KMS-11 (cell line): ENCODE measurements at regions not wholly inside any gene's neighbourhood (a gene's known extent, or its start where the extent isn't known, plus 50 kb on each side); places are given as distances from the start of the nearest gene placed in this dataset.

Source experiments
- H2AFZ ChIP-seq: fragments of 200-600 bp; sonication (generic); 2 replicates; pipeline ENCODE4 v1.6.1; 2016; ENCODE audit warnings: antibody characterized with exemption, mixed run types, low read depth
- H3K27ac ChIP-seq: fragments of 200-600 bp; sonication (generic); 2 replicates; pipeline ENCODE4 v1.6.1; 2016; ENCODE audit warnings: mild to moderate bottlenecking, mixed run types
- H3K27me3 ChIP-seq: fragments of 200-600 bp; sonication (generic); 2 replicates; pipeline ENCODE4 v1.6.1; 2017; ENCODE audit warnings: mild to moderate bottlenecking, low read depth, mixed run types, moderate library complexity; ENCODE audit not compliant: insufficient read depth
- H3K36me3 ChIP-seq: fragments of 200-600 bp; sonication (generic); 2 replicates; pipeline ENCODE4 v1.6.1; 2017; ENCODE audit warnings: mild to moderate bottlenecking, mixed run types; ENCODE audit not compliant: insufficient read depth
- H3K4me1 ChIP-seq: fragments of 200-600 bp; sonication (generic); 2 replicates; pipeline ENCODE4 v1.6.1; 2016; ENCODE audit warnings: mild to moderate bottlenecking, low read depth, mixed run types; ENCODE audit not compliant: poor library complexity, severe bottlenecking
- H3K4me2 ChIP-seq: fragments of 200-600 bp; sonication (generic); 2 replicates; pipeline ENCODE4 v1.7.0; 2016; ENCODE audit warnings: mild to moderate bottlenecking, mixed run types
- H3K4me3 ChIP-seq: fragments of 200-600 bp; sonication (generic); IDR thresholded peaks from 2 replicates; pipeline ENCODE4 v1.6.1; 2017; ENCODE audit warnings: low read depth, low read length, mixed read lengths; ENCODE audit not compliant: insufficient read depth
- H3K79me2 ChIP-seq: fragments of 200-600 bp; sonication (generic); 2 replicates; pipeline ENCODE4 v1.6.1; 2016; ENCODE audit warnings: low read depth, mixed run types; ENCODE audit not compliant: insufficient read depth
- H3K9ac ChIP-seq: fragments of 200-600 bp; sonication (generic); 2 replicates; pipeline ENCODE4 v1.6.1; 2016; ENCODE audit warnings: mild to moderate bottlenecking, mixed run types
- H4K20me1 ChIP-seq: fragments of 200-600 bp; sonication (generic); 2 replicates; pipeline ENCODE4 v1.6.1; 2016; ENCODE audit warnings: mild to moderate bottlenecking, mixed run types; ENCODE audit not compliant: insufficient read depth
- CTCF ChIP-seq: fragments of 200-600 bp; sonication (generic); conservative IDR thresholded peaks from 2 replicates; pipeline ENCODE4 v1.6.1; 2017; ENCODE audit warnings: low read depth, mild to moderate bottlenecking, antibody characterized with exemption, low read length, moderate library complexity, mixed read lengths

GRCh38 chr13:18951412-18951811, 230.2 kb downstream of the TUBA3C start:
- Histone ChIP-seq H3K36me3 (no peaks in the 10 kb centered on the region), H3K4me3 (no peak overlapping the region), H3K9ac (no peak overlapping the region), H4K20me1 (no peaks in the 10 kb centered on the region), H3K79me2 (no peaks in the 10 kb centered on the region), H3K27ac (no peak overlapping the region), H2AFZ (no peak overlapping the region), H3K4me1 (no peaks in the 10 kb centered on the region), H3K4me2 (no peak overlapping the region), H3K27me3 (no peaks in the 10 kb centered on the region)
- TF ChIP-seq CTCF, result no peak

GRCh38 chr13:18949970-18950369, 231.7 kb downstream of the TUBA3C start:
- Histone ChIP-seq H3K9ac (no peak overlapping the region), H3K4me3 (no peak overlapping the region), H3K4me1 (no peaks in the 10 kb centered on the region), H3K27me3 (no peaks in the 10 kb centered on the region), H3K27ac (no peak overlapping the region), H3K79me2 (no peaks in the 10 kb centered on the region), H4K20me1 (no peaks in the 10 kb centered on the region), H2AFZ (no peak overlapping the region), H3K4me2 (no peak overlapping the region), H3K36me3 (no peaks in the 10 kb centered on the region)
- TF ChIP-seq CTCF, result no peak

GRCh38 chr13:18949489-18949761, 232.2 kb downstream of the TUBA3C start:
- TF ChIP-seq CTCF, result no peak
- Histone ChIP-seq H2AFZ (no peak overlapping the region), H3K36me3 (no peaks in the 10 kb centered on the region), H3K27me3 (no peaks in the 10 kb centered on the region), H3K79me2 (no peaks in the 10 kb centered on the region), H3K27ac (no peak overlapping the region), H3K9ac (no peak overlapping the region), H3K4me2 (no peak overlapping the region), H3K4me1 (no peaks in the 10 kb centered on the region), H4K20me1 (no peaks in the 10 kb centered on the region), H3K4me3 (no peak overlapping the region)

- no peaks in the 10 kb centered on the region for H3K4me1 ChIP-seq
- H3K4me2 ChIP-seq, result no peak overlapping the region
- no peaks in the 10 kb centered on the region for H3K79me2 ChIP-seq
- no peak for TF ChIP-seq CTCF
- H3K36me3 ChIP-seq, result no peaks in the 10 kb centered on the region
- no peak overlapping the region for H3K4me3 ChIP-seq
- no peak overlapping the region for H3K27ac ChIP-seq
- H2AFZ ChIP-seq, result no peak overlapping the region
- H3K9ac ChIP-seq, result no peak overlapping the region
- H4K20me1 ChIP-seq, result no peaks in the 10 kb centered on the region
- H3K27me3 ChIP-seq, result no peaks in the 10 kb centered on the region
Measured at GRCh38 chr13:18948664-18949488, 232.7 kb downstream of the TUBA3C start.
